DND-41 (cell line): ENCODE measurements at regions not wholly inside any gene's neighbourhood (a gene's known extent, or its start where the extent isn't known, plus 50 kb on each side); places are given as distances from the start of the nearest gene placed in this dataset.

Source experiments
- EZH2 ChIP-seq: IDR thresholded peaks from 3 replicates; pipeline ENCODE4 v1.6.1; 2012; ENCODE audit warnings: borderline replicate concordance, low read depth, mild to moderate bottlenecking, moderate library complexity, low read length, inconsistent platforms; ENCODE audit not compliant: severe bottlenecking
- TF ChIP-seq, protein P1 (sequence below): IDR thresholded peaks from 2 replicates; pipeline ENCODE4 v1.5.1; 2012; ENCODE audit warnings: borderline replicate concordance, low read length, moderate library complexity, mild to moderate bottlenecking; ENCODE audit not compliant: poor library complexity, severe bottlenecking; ENCODE audit errors: extremely low read depth

DNA sequence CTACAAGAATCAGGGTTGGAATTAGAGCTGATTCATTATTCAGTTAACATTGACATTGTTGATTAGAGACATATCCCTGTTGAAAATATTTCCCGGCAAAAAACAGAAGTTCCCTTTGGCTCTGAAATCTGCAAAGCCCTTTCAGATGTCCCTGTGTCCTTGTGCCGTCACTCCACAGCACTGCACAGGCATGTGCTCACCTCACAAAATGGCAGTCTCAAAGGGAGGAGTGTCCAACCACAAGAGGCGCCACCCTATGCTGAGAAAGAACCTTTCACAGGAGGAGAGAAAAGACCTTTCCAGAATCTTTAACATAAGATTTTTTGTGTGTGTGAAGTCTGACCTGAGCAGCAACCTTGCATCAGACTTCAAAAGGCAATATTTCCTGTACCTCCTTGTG, 112.8 kb upstream of the PRSS3 start:
- TF ChIP-seq, protein P1, sequence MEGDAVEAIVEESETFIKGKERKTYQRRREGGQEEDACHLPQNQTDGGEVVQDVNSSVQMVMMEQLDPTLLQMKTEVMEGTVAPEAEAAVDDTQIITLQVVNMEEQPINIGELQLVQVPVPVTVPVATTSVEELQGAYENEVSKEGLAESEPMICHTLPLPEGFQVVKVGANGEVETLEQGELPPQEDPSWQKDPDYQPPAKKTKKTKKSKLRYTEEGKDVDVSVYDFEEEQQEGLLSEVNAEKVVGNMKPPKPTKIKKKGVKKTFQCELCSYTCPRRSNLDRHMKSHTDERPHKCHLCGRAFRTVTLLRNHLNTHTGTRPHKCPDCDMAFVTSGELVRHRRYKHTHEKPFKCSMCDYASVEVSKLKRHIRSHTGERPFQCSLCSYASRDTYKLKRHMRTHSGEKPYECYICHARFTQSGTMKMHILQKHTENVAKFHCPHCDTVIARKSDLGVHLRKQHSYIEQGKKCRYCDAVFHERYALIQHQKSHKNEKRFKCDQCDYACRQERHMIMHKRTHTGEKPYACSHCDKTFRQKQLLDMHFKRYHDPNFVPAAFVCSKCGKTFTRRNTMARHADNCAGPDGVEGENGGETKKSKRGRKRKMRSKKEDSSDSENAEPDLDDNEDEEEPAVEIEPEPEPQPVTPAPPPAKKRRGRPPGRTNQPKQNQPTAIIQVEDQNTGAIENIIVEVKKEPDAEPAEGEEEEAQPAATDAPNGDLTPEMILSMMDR = no peak
- TF ChIP-seq EZH2 = no peak
